HEK293T (cell line): ENCODE measurements at regions not wholly inside any gene's neighbourhood (a gene's known extent, or its start where the extent isn't known, plus 50 kb on each side); places are given as distances from the start of the nearest gene placed in this dataset.

Experiments
- CTCF ChIA-PET: fragments of 350-600 bp; formaldehyde crosslinking; extraction: SDS; loops from one replicate; lab custom pipeline; 2021; ENCODE audit warnings: antibody characterized with exemption, inconsistent platforms; lab: Yijun Ruan, JAX
- POLR2A ChIA-PET: fragments of 350-600 bp; formaldehyde crosslinking; extraction: SDS; loops from one replicate; lab custom pipeline; 2020; ENCODE audit warnings: antibody characterized with exemption, inconsistent platforms; lab: Yijun Ruan, JAX
- DNase-seq: peaks from one replicate; pipeline ENCODE4 v3.0.0; 2012; ENCODE audit warnings: mixed read lengths; ENCODE audit errors: extremely low spot score
- ARNT ChIP-seq: fragments of 450-650 bp; IDR thresholded peaks from 2 replicates; pipeline ENCODE4 v1.6.1; 2017; ENCODE audit warnings: mild to moderate bottlenecking
- BHLHE40 ChIP-seq: fragments of 450-650 bp; IDR thresholded peaks from 2 replicates; pipeline ENCODE4 v1.6.1; 2016; ENCODE audit warnings: mild to moderate bottlenecking, moderate library complexity, borderline replicate concordance
- CTBP1 ChIP-seq: fragments of 450-650 bp; IDR thresholded peaks from 2 replicates; pipeline ENCODE4 v1.6.1; 2016; ENCODE audit warnings: borderline replicate concordance
- ELF4 ChIP-seq: fragments of 450-650 bp; IDR thresholded peaks from 2 replicates; pipeline ENCODE4 v1.6.1; 2017; ENCODE audit warnings: antibody characterized with exemption
- FOXA1 ChIP-seq: fragments of 450-650 bp; IDR thresholded peaks from 2 replicates; pipeline ENCODE4 v1.6.1; 2016; ENCODE audit warnings: mild to moderate bottlenecking
- FOXK2 ChIP-seq: fragments of 450-650 bp; IDR thresholded peaks from 2 replicates; pipeline ENCODE4 v1.6.1; 2016; ENCODE audit warnings: mild to moderate bottlenecking
- FOXM1 ChIP-seq: fragments of 450-650 bp; IDR thresholded peaks from 2 replicates; pipeline ENCODE4 v1.6.1; 2017; ENCODE audit warnings: mild to moderate bottlenecking, borderline replicate concordance
- HDGF ChIP-seq: fragments of 450-650 bp; IDR thresholded peaks from 2 replicates; pipeline ENCODE4 v1.6.1; 2017; ENCODE audit warnings: antibody characterized with exemption, borderline replicate concordance
- L3MBTL2 ChIP-seq: fragments of 450-650 bp; conservative IDR thresholded peaks from 2 replicates; pipeline ENCODE4 v1.6.1; 2016; ENCODE audit warnings: mild to moderate bottlenecking
- LEF1 ChIP-seq: fragments of 450-650 bp; IDR thresholded peaks from 2 replicates; pipeline ENCODE4 v1.6.1; 2017; ENCODE audit warnings: mild to moderate bottlenecking, borderline replicate concordance
- NFRKB ChIP-seq: fragments of 450-650 bp; IDR thresholded peaks from 2 replicates; pipeline ENCODE4 v1.6.1; 2016; ENCODE audit warnings: mild to moderate bottlenecking, moderate library complexity
- SP1 ChIP-seq: fragments of 450-650 bp; IDR thresholded peaks from 2 replicates; pipeline ENCODE4 v1.6.1; 2017
- SUZ12 ChIP-seq: fragments of 450-650 bp; IDR thresholded peaks from 2 replicates; pipeline ENCODE4 v1.6.1; 2016; ENCODE audit warnings: mild to moderate bottlenecking
- TARDBP ChIP-seq: fragments of 450-650 bp; IDR thresholded peaks from 2 replicates; pipeline ENCODE4 v1.6.1; 2016
- ZNF384 ChIP-seq: fragments of 450-650 bp; IDR thresholded peaks from 2 replicates; pipeline ENCODE4 v1.6.1; 2016
- TF ChIP-seq, protein P1 (sequence below): fragments of 450-650 bp; IDR thresholded peaks from 2 replicates; pipeline ENCODE4 v1.6.1; 2016

DNA sequence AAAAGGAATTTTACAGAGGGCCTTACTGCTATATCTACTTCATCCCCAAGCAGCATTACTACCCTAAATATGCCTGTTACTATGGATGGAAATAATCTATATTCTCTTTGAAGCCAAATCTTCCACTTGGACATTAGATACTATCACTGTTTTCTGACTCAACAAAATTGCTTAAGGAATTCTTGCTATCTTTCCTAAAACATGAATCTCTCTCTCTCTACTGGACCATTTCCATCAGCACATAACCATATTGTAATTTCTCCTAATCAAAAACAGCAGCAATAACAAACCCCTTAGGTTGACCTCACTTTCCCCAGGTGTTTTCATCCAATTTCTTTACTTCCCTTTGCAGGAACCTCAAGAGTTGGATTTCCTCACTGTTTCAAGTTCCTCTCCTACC is 67.9 kb upstream of the BLID start:
- CTCF ChIA-PET: no interaction called here

DNA sequence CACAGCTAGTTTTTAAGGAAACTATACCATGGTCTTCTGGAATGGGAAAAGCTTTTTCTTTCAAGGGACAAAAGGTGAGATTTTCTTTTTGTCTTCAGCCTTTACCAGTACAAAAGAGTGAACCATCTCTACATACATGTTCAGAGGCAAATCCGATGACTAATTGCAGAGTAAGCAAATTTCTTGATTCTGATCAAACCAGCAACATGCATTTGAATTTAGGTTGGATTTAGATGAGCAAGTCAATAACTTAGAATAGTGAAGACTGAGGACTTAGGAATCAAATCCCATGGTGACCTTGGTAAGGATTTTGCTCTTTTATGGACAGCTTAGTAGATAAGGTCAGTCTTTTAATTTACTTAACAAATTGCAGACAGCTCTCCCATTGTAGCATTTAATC is 65.9 kb upstream of the BLID start:
- CTCF ChIA-PET: no interaction called here
- TF ChIP-seq, protein P1, sequence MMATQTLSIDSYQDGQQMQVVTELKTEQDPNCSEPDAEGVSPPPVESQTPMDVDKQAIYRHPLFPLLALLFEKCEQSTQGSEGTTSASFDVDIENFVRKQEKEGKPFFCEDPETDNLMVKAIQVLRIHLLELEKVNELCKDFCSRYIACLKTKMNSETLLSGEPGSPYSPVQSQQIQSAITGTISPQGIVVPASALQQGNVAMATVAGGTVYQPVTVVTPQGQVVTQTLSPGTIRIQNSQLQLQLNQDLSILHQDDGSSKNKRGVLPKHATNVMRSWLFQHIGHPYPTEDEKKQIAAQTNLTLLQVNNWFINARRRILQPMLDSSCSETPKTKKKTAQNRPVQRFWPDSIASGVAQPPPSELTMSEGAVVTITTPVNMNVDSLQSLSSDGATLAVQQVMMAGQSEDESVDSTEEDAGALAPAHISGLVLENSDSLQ: no peak
- TF ChIP-seq LEF1 (no peak), TARDBP (no peak), L3MBTL2 (no peak), FOXK2 (no peak), SP1 (no peak), FOXM1 (no peak), CTBP1 (no peak), ARNT (no peak), FOXA1 (no peak), ZNF384 (no peak), ELF4 (no peak), HDGF (no peak), SUZ12 (no peak), BHLHE40 (no peak), NFRKB (no peak)
- DNase-seq: no peak
- POLR2A ChIA-PET: no interaction called here

More for the DNA sequence above, 67.9 kb upstream of the BLID start:
- POLR2A ChIA-PET: no interaction called here
- DNase-seq: no peak
- no peak for TF ChIP-seq FOXA1
- TF ChIP-seq, protein P1: no peak
- no peak for TF ChIP-seq SP1
- TF ChIP-seq L3MBTL2: no peak
- TF ChIP-seq BHLHE40: no peak

DNA sequence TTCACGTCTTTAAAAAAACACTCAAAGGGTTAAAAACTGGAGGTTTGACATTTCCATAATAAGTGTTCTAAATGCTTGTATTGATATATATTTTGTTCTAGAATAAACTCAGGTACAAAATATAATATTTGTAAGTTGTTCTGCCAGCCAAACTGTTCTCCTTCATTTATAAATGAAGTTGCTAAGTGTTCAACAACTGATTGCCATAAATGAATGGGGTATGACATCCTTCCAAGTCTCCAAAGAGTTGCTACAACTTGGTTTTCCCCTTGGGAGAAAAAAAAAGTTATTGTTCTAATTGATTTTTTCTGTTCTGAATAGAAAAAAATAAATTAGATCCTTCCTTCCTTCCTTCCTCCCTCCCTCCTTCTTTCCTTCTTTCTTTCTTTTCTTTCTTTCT is 65.4 kb upstream of the BLID start:
- no peak for DNase-seq
- POLR2A ChIA-PET: no interaction called here
- CTCF ChIA-PET: no interaction called here
- TF ChIP-seq FOXM1 (no peak), ELF4 (no peak), ZNF384 (no peak), CTBP1 (no peak), FOXK2 (no peak), NFRKB (no peak), BHLHE40 (no peak), LEF1 (no peak), L3MBTL2 (no peak), SUZ12 (no peak), FOXA1 (no peak), TARDBP (no peak), ARNT (no peak), HDGF (no peak), SP1 (no peak)
- TF ChIP-seq, protein P1: no peak

DNA sequence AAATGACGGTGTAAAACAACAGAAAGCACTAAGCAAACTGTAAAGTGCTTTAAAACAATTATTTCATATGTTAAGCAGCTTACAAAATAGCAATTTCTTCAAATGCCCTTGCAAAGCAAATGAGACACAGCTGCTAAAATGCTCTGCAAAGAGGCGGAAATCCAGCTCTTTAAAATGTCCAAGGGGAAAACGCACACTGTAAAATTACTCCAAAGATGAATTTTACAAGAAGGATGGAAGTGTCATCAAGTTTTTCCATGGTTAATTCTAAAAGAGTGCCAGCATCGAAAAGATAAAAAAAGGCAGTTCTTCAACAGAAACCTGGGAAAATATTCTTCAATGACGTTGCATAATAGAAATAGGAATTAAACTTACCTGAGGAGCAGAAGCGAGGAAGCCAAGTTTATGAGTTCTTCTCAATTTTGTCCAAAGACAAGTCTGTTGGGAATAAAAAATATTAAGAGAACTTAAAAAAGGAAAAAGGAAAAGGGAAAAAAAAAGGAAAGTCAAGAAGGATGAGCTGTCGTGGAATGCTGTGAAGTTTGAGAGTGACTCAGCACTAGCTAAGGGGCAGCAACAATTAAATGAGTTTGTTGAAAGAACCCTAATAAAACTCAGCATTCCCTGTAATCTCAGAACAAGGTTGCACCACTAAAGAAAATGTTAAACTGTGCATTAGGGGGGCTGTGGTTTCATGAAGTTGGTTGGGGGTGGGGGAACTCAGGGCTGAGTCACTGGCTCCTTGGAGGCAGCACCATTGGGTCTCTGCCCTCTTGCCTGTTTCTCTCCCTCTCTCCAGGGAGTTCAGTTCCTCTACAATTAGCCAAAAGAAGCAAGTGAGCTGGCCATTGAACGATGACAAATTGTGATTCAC is 64.2 kb upstream of the BLID start:
- CTCF ChIA-PET: interaction anchor here (0.7 kb wide), 1 partner anchor 9 kb away, joined by 6 read pairs; no protein-coding TSS in a partner anchor
- POLR2A ChIA-PET: interaction anchor here (0.6 kb wide), 1 partner anchor 505 kb away, joined by 3 read pairs; no protein-coding TSS in a partner anchor
- DNase-seq: no peak
- TF ChIP-seq TARDBP (no peak), NFRKB (no peak), L3MBTL2 (no peak), ELF4 (no peak)

DNA sequence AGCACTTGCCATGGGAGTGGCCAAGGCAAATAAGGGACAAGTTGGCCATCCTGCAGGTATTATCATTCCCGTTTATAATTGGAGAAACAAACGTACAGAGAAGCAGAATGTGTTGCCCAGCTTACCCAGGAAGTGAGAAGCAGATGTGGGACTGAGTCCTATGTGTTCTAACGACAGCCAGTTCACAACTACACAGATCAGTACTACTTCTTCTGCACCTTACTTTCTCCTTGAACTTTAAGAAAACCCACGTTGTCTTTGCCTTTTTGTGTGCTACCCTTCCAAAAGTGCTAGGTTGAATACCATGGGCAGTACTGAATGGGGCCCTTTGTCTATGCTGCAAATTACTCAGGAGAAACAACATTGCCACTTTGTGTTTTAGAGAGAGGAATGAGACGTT is 62.8 kb upstream of the BLID start:
- ChIA-PET CTCF (no interaction called here), POLR2A (no interaction called here)
- no peak for DNase-seq
- TF ChIP-seq ZNF384 (no peak), FOXK2 (no peak), BHLHE40 (no peak), SP1 (no peak), L3MBTL2 (no peak), TARDBP (no peak), FOXM1 (no peak), ELF4 (no peak), CTBP1 (no peak)
- TF ChIP-seq, protein P1: no peak

DNA sequence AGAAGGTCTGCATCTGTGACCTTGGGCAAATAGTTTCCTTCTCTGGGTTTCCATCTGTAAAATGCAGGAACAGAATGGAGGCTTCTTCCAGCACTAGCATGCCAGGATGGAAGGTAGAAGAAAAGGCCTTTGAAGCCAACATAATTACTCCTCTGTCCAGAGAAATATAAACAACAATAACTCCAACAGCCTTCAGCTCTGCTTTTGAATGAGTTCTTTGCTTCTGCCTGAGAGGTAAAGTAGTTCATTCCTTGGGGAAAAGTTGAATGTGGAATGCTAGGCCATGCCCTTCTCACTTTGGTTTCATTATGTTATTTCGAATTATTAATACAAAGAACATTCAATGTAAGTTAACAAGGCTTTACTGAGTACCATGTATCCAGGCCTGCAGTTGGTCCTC is 61.2 kb upstream of the BLID start:
- ChIA-PET CTCF (no interaction called here), POLR2A (no interaction called here)
- TF ChIP-seq ZNF384 (no peak), FOXM1 (no peak), LEF1 (no peak), L3MBTL2 (no peak), ELF4 (no peak), HDGF (no peak), BHLHE40 (no peak), TARDBP (no peak), FOXK2 (no peak), ARNT (no peak), NFRKB (no peak), FOXA1 (no peak), CTBP1 (no peak)
- TF ChIP-seq, protein P1: no peak
- DNase-seq: no peak
